Stimulated activated CD4-positive, alpha-beta T cell treated with anti-CD3 and anti-CD28 coated beads, TNF-alpha, amount 100 ng/mL, for 24 hours (primary cell): ENCODE measurements at regions not wholly inside any gene's neighbourhood (a gene's known extent, or its start where the extent isn't known, plus 50 kb on each side); places are given as distances from the start of the nearest gene placed in this dataset.

Experiments
- DNase-seq, 3 experiments: peaks; one replicate each; pipeline ENCODE4 v3.0.0-alpha.2; 2020; ENCODE audit warnings: low read depth in 3 of 3

- DNase-seq: no peak
Measured at GRCh38 chr13:80462037-80462436, 121.1 kb upstream of the SPRY2 start.

- no peak for DNase-seq
Measured at GRCh38 chr13:80458543-80458942, 117.6 kb upstream of the SPRY2 start.

GRCh38 chr13:80454245-80454644 is 113.3 kb upstream of the SPRY2 start:
- DNase-seq: no peak

GRCh38 chr13:80452279-80452678 is 111.4 kb upstream of the SPRY2 start:
- DNase-seq: no peak

- no peak for DNase-seq
Measured at GRCh38 chr13:80451641-80452040, 110.7 kb upstream of the SPRY2 start.

- DNase-seq: no peak
Measured at GRCh38 chr13:80450386-80450785, 109.5 kb upstream of the SPRY2 start.

- no peak for DNase-seq
Measured at GRCh38 chr13:80448725-80449124, 107.8 kb upstream of the SPRY2 start.

GRCh38 chr13:80447747-80448146 is 106.8 kb upstream of the SPRY2 start:
- DNase-seq: no peak

- DNase-seq: no peak
Measured at GRCh38 chr13:80444240-80445015, 103.5 kb upstream of the SPRY2 start.

GRCh38 chr13:80442609-80443008 is 101.7 kb upstream of the SPRY2 start:
- DNase-seq: no peak

- DNase-seq: no peak
Measured at GRCh38 chr13:80441968-80442367, 101.0 kb upstream of the SPRY2 start.

- DNase-seq: no peak
Measured at GRCh38 chr13:80438521-80438920, 97.6 kb upstream of the SPRY2 start.

- no peak for DNase-seq
Measured at GRCh38 chr13:80437231-80437630, 96.3 kb upstream of the SPRY2 start.

- DNase-seq: no peak
Measured at GRCh38 chr13:80436571-80437169, 95.7 kb upstream of the SPRY2 start.

GRCh38 chr13:80430561-80430960 is 89.6 kb upstream of the SPRY2 start:
- DNase-seq: no peak

GRCh38 chr13:80428349-80429096 is 87.6 kb upstream of the SPRY2 start:
- DNase-seq: no peak

- DNase-seq: no peak
Measured at GRCh38 chr13:80419416-80419815, 78.5 kb upstream of the SPRY2 start.

GRCh38 chr13:80413611-80414010 is 72.7 kb upstream of the SPRY2 start:
- DNase-seq: no peak

GRCh38 chr13:80408270-80408669 is 67.3 kb upstream of the SPRY2 start:
- DNase-seq: no peak

GRCh38 chr13:80400865-80401426 is 60.0 kb upstream of the SPRY2 start:
- no peak for DNase-seq

GRCh38 chr13:80400164-80400864 is 59.4 kb upstream of the SPRY2 start:
- no peak for DNase-seq
